CD14-positive monocyte (primary cell): ENCODE measurements at regions not wholly inside any gene's neighbourhood (a gene's known extent, or its start where the extent isn't known, plus 50 kb on each side); places are given as distances from the start of the nearest gene placed in this dataset.

Experiments
- DNase-seq, 3 donors: peaks; one replicate each; pipeline ENCODE4 v3.0.0-alpha.2; 2011 to 2022
- H2AFZ ChIP-seq: 2 replicates; pipeline ENCODE4 v1.6.0; 2012; ENCODE audit warnings: mild to moderate bottlenecking, low read depth, low read length, inconsistent platforms; ENCODE audit not compliant: insufficient read depth, poor library complexity, severe bottlenecking
- H3K27ac ChIP-seq, 2 donors: 1 replicate in 1 of 2; 2 replicates in 1 of 2; pipeline ENCODE4 v1.5.1; 2012 to 2013; ENCODE audit warnings: low read length in 2 of 2, control low read depth in 1 of 2, inconsistent platforms in 1 of 2, low read depth in 1 of 2, mild to moderate bottlenecking in 1 of 2
- H3K27me3 ChIP-seq, 2 donors: one replicate each; pipeline versions ENCODE4 v1.6.0 to v1.6.1; 2011 to 2013; ENCODE audit warnings: low read length in 2 of 2; ENCODE audit not compliant: control insufficient read depth in 2 of 2, insufficient read depth in 2 of 2
- H3K36me3 ChIP-seq, 2 donors: replicated peaks in 1 of 2; 1 replicate in 1 of 2; 2 replicates in 1 of 2; pipeline versions ENCODE4 v1.5.1 to v1.6.1; 2012 to 2013; ENCODE audit warnings: low read length in 2 of 2, control low read depth in 1 of 2, inconsistent platforms in 1 of 2, mild to moderate bottlenecking in 1 of 2; ENCODE audit not compliant: insufficient read depth in 2 of 2, control insufficient read depth in 1 of 2
- H3K4me1 ChIP-seq, 2 donors: 1 replicate in 1 of 2; 2 replicates in 1 of 2; pipeline versions ENCODE4 v1.5.1 to v1.6.1; 2012 to 2013; ENCODE audit warnings: low read length in 2 of 2, control low read depth in 1 of 2, inconsistent platforms in 1 of 2, mild to moderate bottlenecking in 1 of 2, moderate library complexity in 1 of 2; ENCODE audit not compliant: insufficient read depth in 2 of 2, control insufficient read depth in 1 of 2
- H3K4me2 ChIP-seq: replicated peaks from 2 replicates; pipeline ENCODE3; 2012; ENCODE audit warnings: low read length, moderate library complexity, mild to moderate bottlenecking; ENCODE audit not compliant: poor library complexity, severe bottlenecking; ENCODE audit errors: extremely low read depth
- H3K4me3 ChIP-seq, 3 experiments: fragments of 200-600 bp in 1 of 3; sonication (generic) in 1 of 3; replicated peaks in 1 of 3; 1 replicate in 2 of 3; 2 replicates in 1 of 3; pipeline ENCODE4 v1.5.1; 2011 to 2013; ENCODE audit warnings: low read length in 3 of 3, mild to moderate bottlenecking in 3 of 3, control low read depth in 2 of 3, low read depth in 2 of 3, inconsistent platforms in 1 of 3, moderate library complexity in 1 of 3
- H3K79me2 ChIP-seq: 2 replicates; pipeline ENCODE4 v1.6.0; 2012; ENCODE audit warnings: mild to moderate bottlenecking, control low read depth, inconsistent platforms, low read length, moderate library complexity; ENCODE audit not compliant: insufficient read depth
- H3K9ac ChIP-seq: 2 replicates; pipeline ENCODE4 v1.6.0; 2017; ENCODE audit warnings: low read length, mild to moderate bottlenecking; ENCODE audit not compliant: insufficient read depth, poor library complexity, severe bottlenecking
- H3K9me3 ChIP-seq, 2 donors: replicated peaks in 1 of 2; 1 replicate in 1 of 2; 2 replicates in 1 of 2; pipeline versions ENCODE4 v1.5.1 to v1.6.1; 2012 to 2013; ENCODE audit warnings: low read length in 2 of 2, control low read depth in 1 of 2; ENCODE audit not compliant: control insufficient read depth in 1 of 2, insufficient read depth in 1 of 2
- H4K20me1 ChIP-seq: 2 replicates; pipeline ENCODE4 v1.6.0; 2012; ENCODE audit warnings: mild to moderate bottlenecking, low read length, control low read depth, moderate library complexity; ENCODE audit not compliant: insufficient read depth
- H3K27ac Mint-ChIP-seq, 7 donors: one replicate each; pipeline ENCODE4 v1.8.0; 2020; ENCODE audit warnings: mild to moderate bottlenecking in 7 of 7, mixed read lengths in 7 of 7, moderate library complexity in 6 of 7, inconsistent platforms in 2 of 7
- H3K27me3 Mint-ChIP-seq, 3 donors: one replicate each; pipeline ENCODE4 v1.8.0; 2021 to 2022; ENCODE audit warnings: low read depth in 3 of 3, mild to moderate bottlenecking in 3 of 3, mixed read lengths in 3 of 3, moderate library complexity in 3 of 3, inconsistent platforms in 1 of 3
- H3K36me3 Mint-ChIP-seq, 2 donors: one replicate each; pipeline ENCODE4 v1.8.0; 2020; ENCODE audit warnings: mixed read lengths in 2 of 2, inconsistent platforms in 1 of 2, mild to moderate bottlenecking in 1 of 2
- H3K4me1 Mint-ChIP-seq: one replicate; pipeline ENCODE4 v1.8.0; 2020; ENCODE audit warnings: mild to moderate bottlenecking, mixed read lengths
- H3K4me3 Mint-ChIP-seq, 2 donors: one replicate each; pipeline ENCODE4 v1.8.0; 2020; ENCODE audit warnings: mild to moderate bottlenecking in 2 of 2, mixed read lengths in 2 of 2, moderate library complexity in 1 of 2
- H3K9me3 Mint-ChIP-seq, 7 donors: one replicate each; pipeline ENCODE4 v1.8.0; 2020 to 2022; ENCODE audit warnings: mixed read lengths in 7 of 7, mild to moderate bottlenecking in 6 of 7, moderate library complexity in 6 of 7, inconsistent platforms in 2 of 7
- WGBS: methylation state at CpG from one replicate; pipeline ENCODE4 v1.1.5; 2013; ENCODE audit warnings: missing lambda C conversion rate; ENCODE audit not compliant: insufficient coverage; 5-methylcytosine and 5-hydroxymethylcytosine counted together
- intact Hi-C, 2 donors: fragments of 100-400 bp; cut with micrococcal nuclease; formaldehyde crosslinking; loops; one replicate each; pipeline versions ENCODE4 v1.15.0 to v1.15.1; 2023
- TF ChIP-seq, protein P1 (sequence below): fragments of 200-600 bp; IDR thresholded peaks from one replicate; pipeline ENCODE4 v1.8.0; 2022; ENCODE audit warnings: antibody characterized with exemption, mild to moderate bottlenecking

- TF ChIP-seq, protein P1, sequence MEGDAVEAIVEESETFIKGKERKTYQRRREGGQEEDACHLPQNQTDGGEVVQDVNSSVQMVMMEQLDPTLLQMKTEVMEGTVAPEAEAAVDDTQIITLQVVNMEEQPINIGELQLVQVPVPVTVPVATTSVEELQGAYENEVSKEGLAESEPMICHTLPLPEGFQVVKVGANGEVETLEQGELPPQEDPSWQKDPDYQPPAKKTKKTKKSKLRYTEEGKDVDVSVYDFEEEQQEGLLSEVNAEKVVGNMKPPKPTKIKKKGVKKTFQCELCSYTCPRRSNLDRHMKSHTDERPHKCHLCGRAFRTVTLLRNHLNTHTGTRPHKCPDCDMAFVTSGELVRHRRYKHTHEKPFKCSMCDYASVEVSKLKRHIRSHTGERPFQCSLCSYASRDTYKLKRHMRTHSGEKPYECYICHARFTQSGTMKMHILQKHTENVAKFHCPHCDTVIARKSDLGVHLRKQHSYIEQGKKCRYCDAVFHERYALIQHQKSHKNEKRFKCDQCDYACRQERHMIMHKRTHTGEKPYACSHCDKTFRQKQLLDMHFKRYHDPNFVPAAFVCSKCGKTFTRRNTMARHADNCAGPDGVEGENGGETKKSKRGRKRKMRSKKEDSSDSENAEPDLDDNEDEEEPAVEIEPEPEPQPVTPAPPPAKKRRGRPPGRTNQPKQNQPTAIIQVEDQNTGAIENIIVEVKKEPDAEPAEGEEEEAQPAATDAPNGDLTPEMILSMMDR, result no peak
- Mint-ChIP-seq H3K36me3 (no peaks in the 10 kb centered on the region), H3K4me3 (no peak overlapping the region), H3K27ac (no peak overlapping the region), H3K9me3 (peaks cover 0 to 1% (median 0%) of the 10 kb centered on the region in 7 donors), H3K27me3 (peaks cover 0 to 2% (median 0%) of the 10 kb centered on the region in 3 donors), H3K4me1 (no peaks in the 10 kb centered on the region)
- Histone ChIP-seq H3K4me1 (no peaks in the 10 kb centered on the region), H3K36me3 (no peaks in the 10 kb centered on the region), H3K4me2 (no peak overlapping the region), H3K9ac (no peak overlapping the region), H3K27ac (no peak overlapping the region), H3K27me3 (no peaks in the 10 kb centered on the region), H4K20me1 (no peaks in the 10 kb centered on the region), H3K4me3 (no peak overlapping the region), H2AFZ (no peak overlapping the region), H3K9me3 (no peaks in the 10 kb centered on the region), H3K79me2 (no peaks in the 10 kb centered on the region)
- WGBS, result no CpG with 5 or more reads among the region's 1 CpG
- DNase-seq, result no peak
- intact Hi-C loops, result no loop called here
Observed at GRCh38 chr3:132818251-132818650, 96.0 kb upstream of the NPHP3 start.

- Histone ChIP-seq H3K27ac (no peak overlapping the region), H3K4me3 (no peak overlapping the region), H3K4me2 (no peak overlapping the region), H3K4me1 (no peaks in the 10 kb centered on the region), H3K9me3 (no peaks in the 10 kb centered on the region), H3K36me3 (no peaks in the 10 kb centered on the region), H2AFZ (no peak overlapping the region), H3K9ac (no peak overlapping the region), H3K79me2 (no peaks in the 10 kb centered on the region), H4K20me1 (no peaks in the 10 kb centered on the region), H3K27me3 (no peaks in the 10 kb centered on the region)
- Mint-ChIP-seq H3K27me3 (peaks cover 0 to 2% (median 0%) of the 10 kb centered on the region in 3 donors), H3K27ac (no peak overlapping the region), H3K4me1 (no peaks in the 10 kb centered on the region), H3K9me3 (peaks cover 0 to 1% (median 0%) of the 10 kb centered on the region in 7 donors), H3K36me3 (no peaks in the 10 kb centered on the region), H3K4me3 (no peak overlapping the region)
- DNase-seq, result no peak
- 92% methylated on average over 3 of the region's 3 CpGs for WGBS
- TF ChIP-seq, protein P1, result no peak
- intact Hi-C loops, result no loop called here
Observed at GRCh38 chr3:132817646-132818177, 95.5 kb upstream of the NPHP3 start.
